Right renal cortex interstitium (tissue), 3 donors: ENCODE measurements at regions not wholly inside any gene's neighbourhood (a gene's known extent, or its start where the extent isn't known, plus 50 kb on each side); places are given as distances from the start of the nearest gene placed in this dataset.
"Not testable (repeated sequence)": the region's sequence is repeated elsewhere in the genome, so short reads cannot be mapped to it uniquely, and the experiment has no call there.

ENCODE experiments used
- DNase-seq, 3 donors: peaks; one replicate each; pipeline ENCODE4 v3.0.0-alpha.2; 2013; ENCODE audit warnings: low read depth in 3 of 3, low spot score in 2 of 3

DNA sequence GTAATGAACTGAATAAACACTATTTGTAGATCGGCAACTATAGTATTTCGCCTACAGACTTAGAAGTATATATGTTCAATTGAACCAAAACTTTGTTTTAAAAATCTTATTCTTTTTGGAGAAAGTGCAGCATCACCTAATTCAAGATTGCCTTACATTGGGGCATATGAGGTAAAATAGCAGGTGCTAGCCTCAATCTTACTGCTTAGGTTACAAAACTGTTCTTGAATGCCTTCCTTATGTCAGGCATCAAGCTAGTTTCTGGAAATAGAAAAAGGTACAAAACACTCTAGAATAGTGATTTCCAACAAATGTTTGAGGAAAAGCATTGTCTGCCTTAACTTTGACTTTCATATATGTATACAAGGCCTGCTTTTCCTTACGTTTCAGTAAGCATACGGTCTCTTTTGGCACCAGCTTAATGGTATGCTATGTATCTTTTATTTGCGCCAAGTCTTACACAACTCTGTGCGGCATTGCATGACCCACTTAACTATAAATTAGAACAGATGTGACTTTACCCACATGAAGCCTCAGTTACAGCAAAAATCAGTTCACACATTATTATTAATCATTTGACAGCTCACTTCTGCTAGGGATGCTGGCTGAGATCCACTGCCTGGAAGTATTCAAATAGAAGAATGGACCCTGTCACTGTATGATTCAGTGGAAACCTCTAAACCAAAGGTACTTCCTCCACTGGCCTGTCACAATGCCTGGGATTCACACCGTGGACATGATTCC is 174.1 kb downstream of the PRELID2 start:
- no peak for DNase-seq

DNA sequence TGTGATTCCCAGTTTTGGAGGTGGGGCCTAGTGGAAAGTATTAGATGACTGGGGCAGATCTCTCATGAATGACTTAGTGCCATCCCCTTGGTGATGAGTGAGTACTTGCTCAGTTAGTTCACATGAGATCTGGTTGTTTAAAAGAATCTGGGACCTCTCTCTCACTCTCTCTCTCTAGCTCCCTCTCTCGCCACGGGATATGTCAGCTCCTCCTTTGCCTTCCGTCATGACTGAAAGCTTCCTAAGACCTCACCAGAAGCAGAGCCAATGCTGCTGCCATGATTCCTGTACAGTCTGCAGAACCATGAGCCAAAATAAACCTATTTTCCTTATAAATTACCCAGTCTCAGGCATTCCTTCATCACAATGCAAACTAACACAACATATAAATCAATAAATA is 176.7 kb downstream of the PRELID2 start:
- no peak for DNase-seq

DNA sequence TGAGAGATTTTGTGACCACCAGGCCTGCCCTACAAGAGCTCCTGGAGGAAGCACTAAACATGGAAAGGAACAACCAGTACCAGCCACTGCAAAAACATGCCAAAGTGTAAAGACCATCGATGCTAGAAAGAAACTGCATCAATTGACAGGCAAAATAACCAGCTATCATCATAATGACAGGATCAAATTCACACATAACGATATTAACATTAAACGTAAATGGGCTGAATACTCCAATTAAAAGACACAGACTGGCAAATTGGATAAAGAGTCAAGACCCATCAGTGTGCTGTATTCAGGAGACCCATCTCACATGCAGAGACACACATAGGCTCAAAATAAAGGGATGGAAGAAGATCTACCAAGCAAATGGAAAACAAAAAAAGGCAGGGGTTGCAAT is 182.4 kb downstream of the PRELID2 start:
- not testable (repeated sequence) for DNase-seq

DNA sequence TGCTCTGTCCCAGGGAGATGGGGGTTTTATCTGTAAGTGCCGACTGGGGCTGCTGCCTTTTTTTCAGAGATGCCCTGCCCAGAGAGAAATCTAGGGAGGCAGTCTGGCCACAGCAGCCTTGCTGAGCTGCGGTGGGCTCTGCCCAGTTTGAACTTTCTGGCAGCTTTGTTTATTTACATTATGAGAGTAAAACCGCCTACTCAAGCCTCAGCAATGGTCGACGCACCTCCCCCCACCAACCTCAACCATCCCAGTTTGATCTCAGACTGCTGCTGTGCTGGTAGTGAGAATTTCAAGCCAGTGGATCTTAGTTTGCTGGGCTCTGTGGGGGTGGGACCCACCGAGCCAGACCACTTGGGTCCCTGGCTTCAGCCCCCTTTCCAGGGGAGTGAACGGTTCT is 188.0 kb downstream of the PRELID2 start:
- not testable (repeated sequence) for DNase-seq

DNA sequence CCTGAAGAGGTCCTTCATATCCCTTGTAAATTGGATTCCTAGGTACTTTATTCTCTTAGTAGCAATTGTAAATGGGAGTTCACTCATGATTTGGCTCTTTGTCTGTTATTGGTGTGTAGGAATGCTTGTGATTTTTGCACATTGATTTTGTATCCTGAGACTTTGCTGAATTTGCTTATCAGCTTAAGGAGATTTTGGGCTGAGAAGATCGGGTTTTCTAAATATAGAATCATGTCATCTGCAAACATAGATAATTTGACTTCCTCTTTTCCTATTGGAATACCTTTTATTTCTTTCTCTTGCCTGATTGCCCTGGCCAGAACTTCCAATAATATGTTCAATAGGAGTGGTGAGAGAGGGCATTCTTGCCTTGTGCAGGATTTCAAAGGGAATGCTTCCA is 191.9 kb downstream of the PRELID2 start:
- not testable (repeated sequence) for DNase-seq

DNA sequence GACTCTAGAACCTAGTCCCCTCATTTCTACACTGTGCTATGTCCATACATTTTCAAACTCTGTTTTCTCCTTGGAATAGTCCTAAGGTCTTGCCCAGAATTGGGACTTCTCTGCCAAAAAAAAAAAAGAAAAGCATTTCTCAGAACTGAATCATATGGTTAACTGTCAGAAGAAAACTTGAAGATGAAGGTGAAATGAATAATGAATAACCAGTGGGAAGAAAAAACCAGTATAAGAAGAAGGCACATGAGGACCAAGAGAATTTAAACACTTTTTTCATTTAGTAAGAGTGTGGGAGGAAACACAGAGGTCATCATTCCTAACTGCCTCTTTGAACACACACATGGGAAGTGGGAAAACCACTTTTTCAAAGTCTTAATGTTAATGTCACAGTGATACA is 197.7 kb downstream of the PRELID2 start:
- no peak for DNase-seq

DNA sequence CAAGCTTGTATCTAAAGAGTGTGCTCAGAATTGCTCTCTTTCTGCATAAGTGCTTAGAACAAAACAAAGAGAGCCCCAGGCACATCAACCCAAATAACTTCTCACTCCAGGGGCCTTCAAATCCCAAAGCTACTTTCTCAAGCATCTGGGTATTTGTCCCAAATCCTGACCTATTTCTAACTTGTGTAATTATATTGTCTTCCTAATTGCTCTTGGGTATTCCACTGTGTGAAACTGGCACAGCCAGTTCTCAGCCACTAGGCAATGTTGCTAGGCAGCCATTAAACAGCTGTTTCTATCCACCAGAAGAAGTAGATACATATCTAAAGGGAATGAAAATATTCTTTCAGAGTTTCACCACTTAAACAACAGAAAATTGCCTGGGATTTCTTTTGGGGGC is 198.8 kb downstream of the PRELID2 start:
- no peak for DNase-seq

DNA sequence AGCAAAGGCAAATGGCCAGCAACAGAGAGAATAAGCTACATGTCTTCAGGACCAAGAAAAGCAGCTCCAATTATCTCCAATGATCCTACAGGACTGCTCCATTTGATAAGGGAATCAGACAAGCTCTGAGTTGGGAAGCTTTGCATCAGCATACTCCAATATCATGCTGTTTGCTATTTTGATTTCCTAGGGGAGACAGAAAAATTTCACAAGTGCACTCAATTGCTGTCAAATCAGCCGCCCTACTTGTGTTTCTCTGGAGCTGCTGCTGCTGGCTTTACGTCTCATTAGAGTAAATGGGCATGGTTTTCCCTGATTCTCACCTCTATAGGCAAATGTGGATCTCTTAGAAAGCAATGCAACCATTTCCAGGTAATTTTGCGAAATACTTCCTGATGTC is 201.7 kb downstream of the PRELID2 start:
- DNase-seq, result no peak

DNA sequence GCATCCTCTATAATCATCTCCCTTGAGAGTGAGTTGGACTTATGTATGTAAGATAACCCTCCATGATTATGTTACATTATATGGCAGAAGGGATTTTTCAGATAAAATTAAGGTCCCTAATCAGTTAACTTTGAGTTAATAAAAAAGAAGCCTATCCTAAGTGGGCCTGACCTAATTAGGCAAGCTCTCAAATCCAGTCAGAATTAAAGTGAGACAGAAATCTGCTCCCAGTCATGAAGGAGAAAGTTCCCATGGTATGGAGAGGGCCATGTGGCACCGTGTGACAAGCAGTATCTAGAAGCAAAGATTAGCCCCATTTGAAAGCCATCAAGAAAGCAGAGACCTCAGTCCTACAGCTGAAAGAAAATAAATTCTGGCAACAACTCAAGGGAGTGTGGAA is 202.4 kb downstream of the PRELID2 start:
- DNase-seq, result no peak

DNA sequence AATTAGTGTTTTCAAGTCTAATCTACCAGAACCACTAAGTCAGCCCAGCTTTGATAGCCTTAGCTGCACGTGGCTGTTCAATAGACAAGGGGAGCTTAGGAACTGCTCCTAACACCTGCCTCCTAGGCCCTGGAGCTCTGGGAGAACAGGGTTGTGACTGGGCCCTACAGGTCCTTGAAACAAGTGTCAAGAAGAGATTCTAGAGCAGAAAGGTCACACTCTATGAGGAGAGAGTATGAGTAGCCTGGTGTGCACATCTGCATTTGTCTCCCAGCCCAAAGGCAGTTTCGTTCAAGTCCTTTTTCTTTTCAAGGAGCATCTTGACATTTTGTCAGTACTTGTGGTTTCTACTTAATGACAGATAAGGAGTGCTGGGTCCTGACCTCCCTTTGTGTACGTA is 206.1 kb downstream of the PRELID2 start:
- no peak for DNase-seq

DNA sequence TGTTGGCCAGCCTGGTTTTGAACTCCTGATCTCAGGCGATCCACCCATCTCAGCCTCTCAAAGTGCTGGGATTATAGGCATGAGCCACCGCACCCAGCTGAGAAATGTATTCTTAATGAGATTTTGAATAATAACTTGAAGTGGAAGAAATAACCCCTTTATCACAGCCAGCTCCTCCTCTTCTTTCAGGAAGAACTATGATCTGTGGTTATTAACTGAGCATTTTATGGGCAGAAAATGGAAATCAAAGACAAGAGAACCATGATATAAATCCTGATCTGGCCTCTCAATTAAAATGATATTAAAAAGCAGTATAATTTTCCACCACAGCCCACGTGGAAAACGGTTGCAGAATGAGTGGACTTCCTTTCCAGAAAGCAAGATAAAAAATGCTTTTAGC is 206.6 kb downstream of the PRELID2 start:
- DNase-seq, result no peak

DNA sequence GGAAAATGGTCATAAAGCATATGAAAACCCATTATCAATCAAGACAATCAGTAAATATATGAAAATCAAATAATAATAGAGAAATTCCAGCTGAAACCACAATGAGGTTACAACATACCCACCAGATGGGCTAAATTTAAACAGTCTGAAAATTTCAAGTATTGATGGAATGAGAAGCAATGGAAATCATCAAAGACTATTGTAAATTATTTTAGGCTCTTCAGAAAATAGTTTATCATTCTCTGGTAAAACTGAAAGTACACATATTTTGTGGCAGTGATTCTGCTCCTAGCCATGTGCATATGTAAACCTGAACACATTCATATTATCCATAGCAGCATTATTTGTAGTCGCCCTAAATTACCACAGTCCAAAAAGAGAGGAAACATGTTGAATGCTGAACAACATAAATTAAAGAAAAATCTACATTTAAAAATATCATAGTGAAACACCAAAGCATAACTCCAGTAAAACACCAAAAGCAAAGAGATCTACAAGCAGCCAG is 215.3 kb downstream of the PRELID2 start:
- DNase-seq, result no peak

DNA sequence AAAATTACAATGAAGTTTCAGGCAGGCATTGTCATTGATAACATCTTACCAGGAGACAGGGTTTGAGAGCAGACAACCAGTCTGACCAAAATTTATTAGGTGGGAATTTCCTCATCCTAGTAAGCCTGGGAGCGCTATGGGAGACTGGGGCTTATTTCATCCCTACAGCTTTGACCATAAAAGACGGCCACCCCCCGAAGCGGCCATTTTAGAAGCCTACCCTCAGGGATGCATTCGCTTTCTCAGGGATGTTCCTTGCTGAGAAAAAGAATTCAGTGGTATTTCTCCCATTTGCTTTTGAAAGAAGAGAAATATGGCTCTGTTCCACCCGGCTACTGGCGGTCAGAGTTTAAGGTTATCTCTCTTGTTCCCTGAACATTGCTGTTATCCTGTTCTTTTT is 218.4 kb downstream of the PRELID2 start:
- not testable (repeated sequence) for DNase-seq

DNA sequence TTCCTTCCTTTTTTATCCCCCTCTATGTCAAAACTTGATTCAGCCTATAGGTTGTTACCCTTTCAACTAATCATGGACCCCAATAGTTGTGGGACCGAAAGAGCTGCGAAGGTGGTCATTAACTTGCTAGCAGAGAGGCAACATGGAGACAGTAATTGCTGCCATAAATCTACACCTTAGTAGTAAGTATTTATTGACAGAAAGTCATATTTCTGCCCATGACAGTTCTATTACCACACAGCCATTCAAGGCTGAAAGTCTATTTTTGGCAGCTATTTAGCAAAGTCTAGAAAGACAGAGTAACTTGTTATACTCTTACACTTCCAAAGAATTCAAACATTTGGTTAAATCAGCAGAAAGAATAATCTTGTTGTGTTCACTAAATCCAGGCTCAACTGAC is 236.2 kb downstream of the PRELID2 start:
- no peak for DNase-seq

DNA sequence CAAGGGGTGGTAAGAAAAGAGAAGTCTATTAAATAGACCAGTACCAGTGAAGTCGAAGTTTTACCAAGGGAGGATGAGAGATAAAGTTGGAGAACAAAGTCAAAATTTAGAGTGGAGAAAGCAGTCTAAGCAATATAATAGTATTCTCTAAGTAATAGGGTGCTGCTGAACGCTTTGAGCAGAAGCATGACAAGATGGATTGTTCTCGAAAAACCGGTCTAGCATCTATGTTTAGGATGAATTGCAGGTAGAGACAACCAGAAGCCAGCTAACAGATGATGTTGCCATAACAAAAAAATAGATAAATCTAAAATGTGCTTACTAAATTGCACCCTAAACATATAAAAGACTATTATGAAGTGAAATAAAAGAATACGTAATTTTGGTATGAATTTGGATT is 237.0 kb downstream of the PRELID2 start:
- no peak for DNase-seq

DNA sequence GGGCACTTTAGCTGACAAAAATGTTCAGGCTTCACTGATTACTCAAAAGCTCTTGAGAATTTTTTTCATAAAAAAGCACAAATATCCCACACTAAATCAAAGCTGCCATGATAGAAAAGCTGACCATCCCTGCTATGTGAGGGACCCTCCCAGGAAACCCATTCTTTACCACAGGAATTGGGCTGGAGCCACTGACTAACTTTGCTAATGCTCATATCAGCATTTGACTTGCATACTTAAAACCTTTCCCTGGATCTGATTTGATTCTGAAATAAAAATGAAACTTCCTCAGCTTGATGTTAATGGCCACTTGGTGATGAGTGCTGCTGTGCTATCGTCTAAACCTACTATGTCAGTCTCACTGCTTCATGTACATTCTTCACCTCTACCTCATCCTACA is 243.6 kb downstream of the PRELID2 start:
- DNase-seq, result no peak

DNA sequence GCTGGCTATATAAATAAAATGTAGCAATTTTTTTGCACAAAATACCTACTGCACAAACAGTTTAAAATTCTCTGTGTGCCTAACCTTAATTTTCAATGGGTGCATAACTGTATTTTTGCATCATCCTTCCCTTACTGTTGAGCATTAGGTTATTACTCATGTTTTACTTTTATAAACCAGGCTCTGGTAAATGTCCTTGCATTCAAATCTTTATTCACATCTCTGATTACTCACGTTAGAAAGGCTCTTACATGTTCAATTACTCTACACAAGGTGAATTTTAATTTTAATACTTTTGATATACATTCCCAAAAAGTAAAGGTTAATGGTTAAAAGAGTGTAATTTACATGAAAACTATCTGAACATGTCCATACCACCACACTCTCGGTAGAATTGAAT is 246.1 kb downstream of the PRELID2 start:
- DNase-seq, result no peak

DNA sequence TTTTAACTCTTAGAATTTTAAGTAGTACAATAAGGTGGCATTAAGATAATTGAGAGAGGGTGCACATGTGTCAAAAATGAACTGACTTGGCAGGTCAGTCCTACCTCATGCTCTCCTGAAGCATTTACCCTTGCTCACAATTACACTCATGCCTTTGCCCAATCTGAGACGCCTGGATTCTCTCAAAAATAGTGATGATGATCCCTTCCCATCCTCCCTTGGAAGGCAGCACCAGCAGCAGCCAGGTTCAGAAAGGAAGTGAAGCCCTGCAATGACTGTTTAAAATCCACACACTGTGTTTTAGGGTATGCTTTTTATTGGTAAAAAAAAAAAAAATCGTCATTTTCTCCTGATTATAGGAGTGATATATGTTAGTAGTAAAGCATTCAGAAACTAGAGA is 246.6 kb downstream of the PRELID2 start:
- DNase-seq, result no peak

DNA sequence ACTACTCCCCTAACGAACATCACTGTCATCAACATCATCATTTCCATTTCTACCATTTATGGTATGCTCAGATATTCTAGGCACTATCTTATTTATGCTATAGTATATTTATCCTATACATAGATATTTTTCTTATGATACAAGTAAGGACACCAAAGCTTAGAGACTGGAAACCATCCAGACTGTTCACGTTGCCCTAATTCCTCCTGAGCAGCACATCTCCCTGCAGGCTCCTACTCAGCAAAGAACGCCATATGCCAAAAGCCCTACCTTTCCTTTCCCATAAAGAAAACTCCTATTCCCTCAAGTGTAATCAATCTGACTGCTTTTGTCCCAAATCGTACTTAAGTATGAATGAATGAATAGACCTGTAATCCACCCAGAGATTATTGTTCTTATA is 247.0 kb downstream of the PRELID2 start:
- no peak for DNase-seq

DNA sequence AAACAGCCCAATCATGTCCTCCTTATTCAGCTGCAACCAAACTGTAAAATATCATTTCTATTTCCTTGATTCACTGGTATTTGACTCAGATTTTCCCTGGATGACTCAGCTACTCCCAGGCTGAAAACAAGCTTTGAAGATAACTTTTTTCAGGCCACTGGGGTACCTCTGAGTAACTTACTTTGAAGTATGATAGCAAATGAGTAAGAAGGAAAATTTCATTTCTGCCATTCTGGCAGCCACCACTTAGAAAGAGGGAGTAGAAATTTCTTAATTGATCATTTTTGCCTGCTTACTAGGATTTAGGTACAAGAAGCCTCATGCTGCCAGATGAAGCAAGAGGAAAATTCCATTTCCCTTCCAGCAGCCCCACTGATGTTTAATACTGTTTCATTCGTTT is 247.4 kb downstream of the PRELID2 start:
- DNase-seq, result no peak

DNA sequence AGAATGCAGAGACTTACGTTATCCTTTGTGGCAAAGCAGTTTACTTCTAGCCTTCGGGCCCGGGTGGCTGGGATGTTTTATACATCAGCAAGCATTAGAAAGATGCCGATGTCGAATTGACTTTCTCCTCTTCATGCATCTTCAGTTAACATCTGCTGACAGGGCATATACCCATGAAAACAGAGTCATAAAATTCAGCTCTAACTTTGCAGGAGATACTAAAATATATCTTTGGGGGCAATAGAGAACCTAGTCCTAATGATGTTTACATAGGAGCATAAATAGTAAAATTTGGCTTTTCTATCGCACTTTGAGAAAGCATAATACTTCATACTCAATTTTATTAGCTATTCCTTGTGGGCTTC is 247.9 kb downstream of the PRELID2 start:
- DNase-seq, result no peak

DNA sequence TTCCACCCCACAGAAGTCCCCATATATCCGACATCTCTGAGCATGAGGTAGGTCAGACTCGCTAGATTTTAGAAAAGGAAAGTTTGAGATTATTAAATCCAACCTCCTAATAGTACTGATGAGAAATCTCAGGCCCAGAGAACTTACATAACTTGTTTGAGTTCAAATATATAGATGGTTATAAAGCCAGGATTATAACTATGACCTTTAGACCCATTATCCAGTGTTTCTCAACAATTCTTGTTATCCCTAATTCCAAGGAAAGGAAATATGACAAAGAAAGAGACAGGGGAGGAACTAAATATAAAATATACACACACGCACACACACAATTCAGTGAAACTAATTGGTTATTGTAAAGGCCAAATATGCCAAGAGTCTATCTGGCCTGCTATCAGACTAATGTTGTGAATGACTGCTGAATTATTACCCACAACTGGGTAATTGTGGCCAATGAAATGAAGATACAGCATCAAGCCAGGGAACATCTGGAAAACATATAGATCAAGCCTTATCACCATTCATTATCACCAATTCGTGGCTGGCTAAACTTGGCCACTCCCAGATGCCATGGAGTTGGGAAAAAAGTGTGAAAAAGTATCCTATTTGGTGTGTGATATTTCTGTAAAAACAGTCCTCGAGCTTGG is 248.4 kb downstream of the PRELID2 start:
- no peak for DNase-seq
